Gastrocnemius medialis (tissue), 4 donors: ENCODE measurements at regions not wholly inside any gene's neighbourhood (a gene's known extent, or its start where the extent isn't known, plus 50 kb on each side); places are given as distances from the start of the nearest gene placed in this dataset.
A peak's percentile ranks its signal among the peaks of the same experiment; 100 is the strongest.

Source experiments
- ATAC-seq, 2 donors: fragments of 150-250 bp; one replicate each; pipeline ENCODE4 v1.9.1; 2016
- DNase-seq, 2 donors: peaks; one replicate each; pipeline ENCODE4 v3.0.0-alpha.2; 2019
- H3K27ac ChIP-seq, 4 donors: fragments of 200-600 bp; sonication (generic); 1 replicate in 1 of 4; 2 replicates in 3 of 4; pipeline ENCODE4 v1.5.1; 2016 to 2018; ENCODE audit warnings: mild to moderate bottlenecking in 2 of 4, moderate library complexity in 1 of 4
- H3K27me3 ChIP-seq, 3 donors: fragments of 200-600 bp; sonication (generic) in 2 of 3; 1 replicate in 1 of 3; 2 replicates in 2 of 3; pipeline versions ENCODE4 v1.5.1 to v1.6.0; 2016 to 2019; ENCODE audit warnings: mild to moderate bottlenecking in 1 of 3, moderate library complexity in 1 of 3
- H3K36me3 ChIP-seq, 2 donors: fragments of 200-600 bp; sonication (generic) in 1 of 2; one replicate each; pipeline ENCODE4 v1.5.1; 2017 to 2018
- H3K4me1 ChIP-seq, 2 donors: fragments of 200-600 bp; sonication (generic) in 1 of 2; one replicate each; pipeline ENCODE4 v1.5.1; 2016 to 2017; ENCODE audit warnings: mild to moderate bottlenecking in 2 of 2
- H3K4me3 ChIP-seq, 4 donors: fragments of 200-600 bp; sonication (generic) in 3 of 4; 1 replicate in 1 of 4; 2 replicates in 3 of 4; pipeline ENCODE4 v1.5.1; 2016 to 2019; ENCODE audit warnings: mild to moderate bottlenecking in 2 of 4
- H3K9me3 ChIP-seq, 3 donors: fragments of 200-600 bp; sonication (generic) in 2 of 3; 1 replicate in 1 of 3; 2 replicates in 2 of 3; pipeline ENCODE4 v1.5.1; 2016 to 2019
- POLR2A ChIP-seq, 2 donors: fragments of 450-650 bp; IDR thresholded peaks; one replicate each; pipeline ENCODE4 v1.6.1; 2017; ENCODE audit warnings: antibody characterized with exemption in 2 of 2, mild to moderate bottlenecking in 2 of 2, moderate library complexity in 2 of 2
- in situ Hi-C, 4 donors: fragments of 200-750 bp; cut with MboI; loops; one replicate each; pipeline versions ENCODE4 v1.15.0 to v1.8.0; 2017; ENCODE audit warnings: low sequenced_read_pairs in 4 of 4
- intact Hi-C: fragments of 100-400 bp; cut with DNase I; formaldehyde crosslinking; loops from one replicate; pipeline ENCODE4 v1.15.1; 2023; ENCODE audit warnings: low total_unique reads
- TF ChIP-seq, protein P1 (sequence below), 5 experiments: fragments of 450-650 bp in 3 of 5; fragments of 200-600 bp in 2 of 5; sonication (generic) in 2 of 5; IDR thresholded peaks in 4 of 5; conservative IDR thresholded peaks in 1 of 5; 1 replicate in 4 of 5; 2 replicates in 1 of 5; pipeline ENCODE4 v1.5.1; 2016 to 2019; ENCODE audit warnings: antibody characterized with exemption in 5 of 5, mild to moderate bottlenecking in 3 of 5, moderate library complexity in 3 of 5

DNA sequence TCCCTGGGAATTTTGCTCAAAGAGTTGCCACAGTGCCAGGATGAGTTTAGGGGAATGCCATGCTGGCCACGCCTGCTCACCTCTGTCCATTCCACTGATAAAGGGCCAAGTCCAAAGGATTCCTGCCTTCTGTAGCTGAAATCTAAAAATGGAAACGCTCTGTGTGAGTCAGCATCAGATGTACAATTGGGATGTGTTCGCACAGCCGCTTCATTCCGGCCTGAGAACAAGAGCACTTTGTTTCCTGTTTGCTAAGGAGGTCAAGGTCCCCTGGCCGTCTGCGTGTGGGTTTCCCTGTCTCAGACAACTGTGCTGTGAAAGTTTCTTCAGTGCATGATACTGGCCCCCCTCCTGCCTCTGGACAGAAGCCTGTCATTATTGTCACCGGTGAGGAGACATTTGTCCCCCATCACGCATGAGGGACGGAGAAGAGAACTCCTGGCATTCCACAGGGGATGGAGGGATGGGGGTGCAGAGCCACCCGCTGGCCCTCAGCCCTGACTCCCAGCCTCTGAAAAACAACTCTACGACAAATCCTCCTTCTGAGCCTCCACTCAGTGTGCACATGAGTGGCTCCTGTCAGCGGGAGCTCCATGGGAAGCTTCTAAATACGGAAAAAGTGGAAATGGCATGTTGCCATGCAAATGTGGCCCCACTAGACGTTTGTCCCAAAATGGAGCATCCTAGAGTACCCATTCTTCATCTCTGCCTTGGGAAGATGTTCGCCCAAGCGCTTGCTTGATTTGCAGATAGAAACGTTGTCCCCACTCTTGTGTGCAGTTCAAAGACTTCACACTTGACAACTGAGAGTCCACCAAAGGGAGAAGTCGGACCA, 143.5 kb upstream of the AFDN start:
- in situ Hi-C loops: no loop called here
- ATAC-seq: peak; percentile 93 to 95
- peak overlapping the region; percentile 74 to 82 (median 76) for H3K27ac ChIP-seq

DNA sequence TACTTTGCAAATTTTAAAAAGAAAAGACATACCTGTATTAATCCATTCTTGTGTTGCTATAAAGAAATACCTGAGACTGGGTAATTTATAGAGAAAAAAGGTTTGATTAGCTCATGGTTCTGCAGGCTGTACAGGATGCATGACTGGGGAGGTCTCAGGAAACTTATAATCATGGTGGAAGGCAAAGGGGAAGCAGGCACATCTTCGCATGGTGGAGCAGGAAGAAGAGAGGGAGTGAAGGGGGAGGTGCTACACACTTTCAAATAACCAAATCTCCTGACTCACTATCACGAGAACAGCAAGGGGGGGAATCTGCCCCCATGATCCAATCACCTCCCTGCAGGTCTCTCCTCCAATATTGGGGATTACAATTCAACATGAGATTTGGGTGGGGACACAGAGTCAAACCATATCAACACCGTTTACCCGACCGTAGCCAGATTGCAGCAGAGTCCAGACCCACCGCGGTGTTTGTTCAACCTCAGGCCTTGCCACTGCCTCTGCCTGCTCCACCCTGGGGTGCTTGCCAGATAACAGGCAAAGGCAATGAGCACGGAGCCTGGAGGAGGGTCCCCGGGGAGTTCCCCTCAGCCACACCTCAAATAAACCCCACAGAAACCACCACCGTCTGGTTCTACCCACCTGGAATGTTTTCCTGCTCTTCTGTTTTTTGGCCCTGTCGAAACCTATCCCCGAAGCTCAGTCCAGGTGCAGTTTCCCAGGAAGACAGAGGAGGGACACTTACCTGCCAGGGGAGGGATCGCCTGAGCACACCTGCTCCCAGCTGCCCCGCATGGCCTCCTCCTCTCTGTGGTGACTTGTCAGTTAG, 142.2 kb upstream of the AFDN start:
- Histone ChIP-seq H3K4me3 (no peak overlapping the region), H3K27ac (no peak overlapping the region), H3K27me3 (no peaks in the 10 kb centered on the region), H3K4me1 (peaks cover 9 to 27% of the 10 kb centered on the region in 2 donors), H3K9me3 (no peaks in the 10 kb centered on the region), H3K36me3 (no peaks in the 10 kb centered on the region)
- in situ Hi-C loops (no loop called here), intact Hi-C loops (no loop called here)
- TF ChIP-seq, protein P1, sequence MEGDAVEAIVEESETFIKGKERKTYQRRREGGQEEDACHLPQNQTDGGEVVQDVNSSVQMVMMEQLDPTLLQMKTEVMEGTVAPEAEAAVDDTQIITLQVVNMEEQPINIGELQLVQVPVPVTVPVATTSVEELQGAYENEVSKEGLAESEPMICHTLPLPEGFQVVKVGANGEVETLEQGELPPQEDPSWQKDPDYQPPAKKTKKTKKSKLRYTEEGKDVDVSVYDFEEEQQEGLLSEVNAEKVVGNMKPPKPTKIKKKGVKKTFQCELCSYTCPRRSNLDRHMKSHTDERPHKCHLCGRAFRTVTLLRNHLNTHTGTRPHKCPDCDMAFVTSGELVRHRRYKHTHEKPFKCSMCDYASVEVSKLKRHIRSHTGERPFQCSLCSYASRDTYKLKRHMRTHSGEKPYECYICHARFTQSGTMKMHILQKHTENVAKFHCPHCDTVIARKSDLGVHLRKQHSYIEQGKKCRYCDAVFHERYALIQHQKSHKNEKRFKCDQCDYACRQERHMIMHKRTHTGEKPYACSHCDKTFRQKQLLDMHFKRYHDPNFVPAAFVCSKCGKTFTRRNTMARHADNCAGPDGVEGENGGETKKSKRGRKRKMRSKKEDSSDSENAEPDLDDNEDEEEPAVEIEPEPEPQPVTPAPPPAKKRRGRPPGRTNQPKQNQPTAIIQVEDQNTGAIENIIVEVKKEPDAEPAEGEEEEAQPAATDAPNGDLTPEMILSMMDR (IDR thresholded peaks at IDR 0.05 in 4 of 5, conservative IDR thresholded peaks at IDR 0.05 in 1 of 5): no peak
- TF ChIP-seq POLR2A (IDR thresholded peaks at IDR 0.05): no peak
- no peak for ATAC-seq
- no peak for DNase-seq

More for the DNA sequence above, 143.5 kb upstream of the AFDN start:
- Histone ChIP-seq H3K4me1 (peaks cover 14 to 34% of the 10 kb centered on the region in 2 donors), H3K36me3 (no peaks in the 10 kb centered on the region), H3K27me3 (no peaks in the 10 kb centered on the region), H3K4me3 (no peak overlapping the region), H3K9me3 (no peaks in the 10 kb centered on the region)
- TF ChIP-seq POLR2A (IDR thresholded peaks at IDR 0.05): no peak
- TF ChIP-seq, protein P1 (IDR thresholded peaks at IDR 0.05 in 4 of 5, conservative IDR thresholded peaks at IDR 0.05 in 1 of 5): no peak
- intact Hi-C loops: no loop called here
- peak; percentile 66 to 71 for DNase-seq

DNA sequence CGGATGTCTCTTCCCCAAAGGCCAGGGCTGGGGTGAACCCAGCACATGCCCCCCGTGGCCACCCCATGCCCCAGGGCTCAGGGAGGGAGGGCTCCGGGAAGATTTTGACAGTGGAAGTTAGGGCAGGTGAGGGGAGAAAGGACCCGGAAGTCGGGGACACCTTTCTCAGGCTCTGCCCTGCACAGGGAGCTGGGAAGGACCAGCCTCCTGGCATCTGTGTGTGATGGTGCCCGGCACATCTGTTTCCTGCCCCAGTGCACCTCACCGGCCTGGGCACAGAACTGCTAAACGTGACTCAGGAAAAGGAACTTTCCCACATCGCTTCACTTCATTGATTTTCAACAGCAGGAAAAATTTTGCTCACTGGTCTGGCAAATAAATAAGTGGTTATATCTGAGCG, 141.1 kb upstream of the AFDN start:
- no peaks in the 10 kb centered on the region for H3K27me3 ChIP-seq
- DNase-seq (no peak), ATAC-seq (no peak)
- no peak overlapping the region for H3K4me3 ChIP-seq
- H3K9me3 ChIP-seq: no peaks in the 10 kb centered on the region
- in situ Hi-C loops: no loop called here
- peaks cover 9 to 27% of the 10 kb centered on the region in 2 donors for H3K4me1 ChIP-seq
- TF ChIP-seq, protein P1 (IDR thresholded peaks at IDR 0.05 in 4 of 5, conservative IDR thresholded peaks at IDR 0.05 in 1 of 5): no peak
- TF ChIP-seq POLR2A (IDR thresholded peaks at IDR 0.05): no peak
- H3K36me3 ChIP-seq: no peaks in the 10 kb centered on the region
- H3K27ac ChIP-seq: no peak overlapping the region
- intact Hi-C loops: no loop called here

DNA sequence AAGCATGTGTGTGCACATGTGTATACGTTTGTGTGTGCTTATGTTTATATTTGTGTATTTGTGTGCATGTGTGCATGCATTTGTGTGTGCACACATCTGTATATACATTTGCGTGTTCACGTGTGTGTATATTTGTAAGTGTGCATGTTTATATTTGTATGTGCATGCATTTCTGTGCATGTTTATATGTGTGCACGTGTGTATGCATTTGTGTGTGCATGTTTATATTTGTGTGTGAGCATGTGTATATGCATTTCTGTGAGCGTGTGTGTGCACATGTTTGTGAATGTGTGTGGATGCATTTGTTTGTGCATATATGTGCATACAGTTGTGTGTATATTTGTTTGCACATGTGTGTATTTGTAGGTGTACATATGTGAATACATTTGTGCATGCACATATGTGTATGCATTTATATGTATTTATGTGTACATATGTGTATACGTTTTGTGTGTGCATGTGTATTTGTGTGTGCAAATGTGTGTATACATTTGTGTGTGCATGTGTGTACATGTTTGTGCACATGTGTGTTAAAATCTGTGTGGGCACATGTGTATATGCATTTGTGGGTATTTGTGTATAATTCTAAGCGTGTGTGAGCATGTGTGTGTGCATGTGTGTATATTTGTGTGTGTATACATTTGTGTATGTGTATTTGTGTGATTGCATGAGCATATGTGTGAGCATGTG, 140.4 kb upstream of the AFDN start:
- H3K27me3 ChIP-seq: no peaks in the 10 kb centered on the region
- H3K27ac ChIP-seq: no peak overlapping the region
- ATAC-seq: no peak
- no peaks in the 10 kb centered on the region for H3K9me3 ChIP-seq
- no peak overlapping the region for H3K4me3 ChIP-seq
- H3K4me1 ChIP-seq: peaks cover 9 to 26% of the 10 kb centered on the region in 2 donors
- no peak for TF ChIP-seq POLR2A (IDR thresholded peaks at IDR 0.05)
- TF ChIP-seq, protein P1 (IDR thresholded peaks at IDR 0.05 in 4 of 5, conservative IDR thresholded peaks at IDR 0.05 in 1 of 5): no peak
- DNase-seq: no peak
- no peaks in the 10 kb centered on the region for H3K36me3 ChIP-seq
- in situ Hi-C loops (no loop called here), intact Hi-C loops (no loop called here)
